ENCODE measurements at regions not wholly inside any gene's neighbourhood (a gene's known extent, or its start where the extent isn't known, plus 50 kb on each side); places are given as distances from the start of the nearest gene placed in this dataset.

- TF ChIP-seq, protein P1, sequence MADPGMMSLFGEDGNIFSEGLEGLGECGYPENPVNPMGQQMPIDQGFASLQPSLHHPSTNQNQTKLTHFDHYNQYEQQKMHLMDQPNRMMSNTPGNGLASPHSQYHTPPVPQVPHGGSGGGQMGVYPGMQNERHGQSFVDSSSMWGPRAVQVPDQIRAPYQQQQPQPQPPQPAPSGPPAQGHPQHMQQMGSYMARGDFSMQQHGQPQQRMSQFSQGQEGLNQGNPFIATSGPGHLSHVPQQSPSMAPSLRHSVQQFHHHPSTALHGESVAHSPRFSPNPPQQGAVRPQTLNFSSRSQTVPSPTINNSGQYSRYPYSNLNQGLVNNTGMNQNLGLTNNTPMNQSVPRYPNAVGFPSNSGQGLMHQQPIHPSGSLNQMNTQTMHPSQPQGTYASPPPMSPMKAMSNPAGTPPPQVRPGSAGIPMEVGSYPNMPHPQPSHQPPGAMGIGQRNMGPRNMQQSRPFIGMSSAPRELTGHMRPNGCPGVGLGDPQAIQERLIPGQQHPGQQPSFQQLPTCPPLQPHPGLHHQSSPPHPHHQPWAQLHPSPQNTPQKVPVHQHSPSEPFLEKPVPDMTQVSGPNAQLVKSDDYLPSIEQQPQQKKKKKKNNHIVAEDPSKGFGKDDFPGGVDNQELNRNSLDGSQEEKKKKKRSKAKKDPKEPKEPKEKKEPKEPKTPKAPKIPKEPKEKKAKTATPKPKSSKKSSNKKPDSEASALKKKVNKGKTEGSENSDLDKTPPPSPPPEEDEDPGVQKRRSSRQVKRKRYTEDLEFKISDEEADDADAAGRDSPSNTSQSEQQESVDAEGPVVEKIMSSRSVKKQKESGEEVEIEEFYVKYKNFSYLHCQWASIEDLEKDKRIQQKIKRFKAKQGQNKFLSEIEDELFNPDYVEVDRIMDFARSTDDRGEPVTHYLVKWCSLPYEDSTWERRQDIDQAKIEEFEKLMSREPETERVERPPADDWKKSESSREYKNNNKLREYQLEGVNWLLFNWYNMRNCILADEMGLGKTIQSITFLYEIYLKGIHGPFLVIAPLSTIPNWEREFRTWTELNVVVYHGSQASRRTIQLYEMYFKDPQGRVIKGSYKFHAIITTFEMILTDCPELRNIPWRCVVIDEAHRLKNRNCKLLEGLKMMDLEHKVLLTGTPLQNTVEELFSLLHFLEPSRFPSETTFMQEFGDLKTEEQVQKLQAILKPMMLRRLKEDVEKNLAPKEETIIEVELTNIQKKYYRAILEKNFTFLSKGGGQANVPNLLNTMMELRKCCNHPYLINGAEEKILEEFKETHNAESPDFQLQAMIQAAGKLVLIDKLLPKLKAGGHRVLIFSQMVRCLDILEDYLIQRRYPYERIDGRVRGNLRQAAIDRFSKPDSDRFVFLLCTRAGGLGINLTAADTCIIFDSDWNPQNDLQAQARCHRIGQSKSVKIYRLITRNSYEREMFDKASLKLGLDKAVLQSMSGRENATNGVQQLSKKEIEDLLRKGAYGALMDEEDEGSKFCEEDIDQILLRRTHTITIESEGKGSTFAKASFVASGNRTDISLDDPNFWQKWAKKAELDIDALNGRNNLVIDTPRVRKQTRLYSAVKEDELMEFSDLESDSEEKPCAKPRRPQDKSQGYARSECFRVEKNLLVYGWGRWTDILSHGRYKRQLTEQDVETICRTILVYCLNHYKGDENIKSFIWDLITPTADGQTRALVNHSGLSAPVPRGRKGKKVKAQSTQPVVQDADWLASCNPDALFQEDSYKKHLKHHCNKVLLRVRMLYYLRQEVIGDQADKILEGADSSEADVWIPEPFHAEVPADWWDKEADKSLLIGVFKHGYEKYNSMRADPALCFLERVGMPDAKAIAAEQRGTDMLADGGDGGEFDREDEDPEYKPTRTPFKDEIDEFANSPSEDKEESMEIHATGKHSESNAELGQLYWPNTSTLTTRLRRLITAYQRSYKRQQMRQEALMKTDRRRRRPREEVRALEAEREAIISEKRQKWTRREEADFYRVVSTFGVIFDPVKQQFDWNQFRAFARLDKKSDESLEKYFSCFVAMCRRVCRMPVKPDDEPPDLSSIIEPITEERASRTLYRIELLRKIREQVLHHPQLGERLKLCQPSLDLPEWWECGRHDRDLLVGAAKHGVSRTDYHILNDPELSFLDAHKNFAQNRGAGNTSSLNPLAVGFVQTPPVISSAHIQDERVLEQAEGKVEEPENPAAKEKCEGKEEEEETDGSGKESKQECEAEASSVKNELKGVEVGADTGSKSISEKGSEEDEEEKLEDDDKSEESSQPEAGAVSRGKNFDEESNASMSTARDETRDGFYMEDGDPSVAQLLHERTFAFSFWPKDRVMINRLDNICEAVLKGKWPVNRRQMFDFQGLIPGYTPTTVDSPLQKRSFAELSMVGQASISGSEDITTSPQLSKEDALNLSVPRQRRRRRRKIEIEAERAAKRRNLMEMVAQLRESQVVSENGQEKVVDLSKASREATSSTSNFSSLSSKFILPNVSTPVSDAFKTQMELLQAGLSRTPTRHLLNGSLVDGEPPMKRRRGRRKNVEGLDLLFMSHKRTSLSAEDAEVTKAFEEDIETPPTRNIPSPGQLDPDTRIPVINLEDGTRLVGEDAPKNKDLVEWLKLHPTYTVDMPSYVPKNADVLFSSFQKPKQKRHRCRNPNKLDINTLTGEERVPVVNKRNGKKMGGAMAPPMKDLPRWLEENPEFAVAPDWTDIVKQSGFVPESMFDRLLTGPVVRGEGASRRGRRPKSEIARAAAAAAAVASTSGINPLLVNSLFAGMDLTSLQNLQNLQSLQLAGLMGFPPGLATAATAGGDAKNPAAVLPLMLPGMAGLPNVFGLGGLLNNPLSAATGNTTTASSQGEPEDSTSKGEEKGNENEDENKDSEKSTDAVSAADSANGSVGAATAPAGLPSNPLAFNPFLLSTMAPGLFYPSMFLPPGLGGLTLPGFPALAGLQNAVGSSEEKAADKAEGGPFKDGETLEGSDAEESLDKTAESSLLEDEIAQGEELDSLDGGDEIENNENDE (IDR thresholded peaks at IDR 0.05; ENCODE audit: insufficient replicate concordance, low read length): no peak
These were observed 202.8 kb downstream of the URI1 start (continued) for GRCh38 chr19:30144802-30145201.

All from H1 (cell line).